SIG-M5 treated with dmso at 0.1 percent for 504 hours (cell line): ENCODE measurements at regions not wholly inside any gene's neighbourhood (a gene's known extent, or its start where the extent isn't known, plus 50 kb on each side); places are given as distances from the start of the nearest gene placed in this dataset.

ENCODE experiments used
- DNase-seq: peaks from one replicate; lab custom pipeline; 2025; ENCODE audit not compliant: unreplicated experiment; lab: John Stamatoyannopoulos, UW

DNA sequence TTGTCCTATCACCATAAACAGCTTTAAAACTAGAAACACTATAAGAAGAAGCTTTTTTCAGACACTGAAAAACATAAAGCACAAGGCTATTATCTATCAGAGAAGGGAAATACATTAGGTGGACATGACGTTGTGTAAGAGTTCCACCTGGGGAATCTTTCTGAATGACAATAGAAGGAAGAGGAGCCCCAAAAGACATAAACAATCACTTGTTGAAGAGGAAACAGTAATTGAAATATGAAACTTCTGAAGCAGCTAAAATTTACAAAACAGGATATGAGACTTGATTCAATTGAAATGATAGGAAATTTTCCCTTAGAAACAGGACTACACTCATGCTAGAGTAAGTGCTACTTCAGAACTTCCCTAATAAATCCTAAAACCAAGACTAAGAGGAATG lies 933.6 kb downstream of the EFNA5 start:
- DNase-seq, result no peak

- DNase-seq, result no peak
Observed at GRCh38 chr5:106732624-106733023, 938.1 kb downstream of the EFNA5 start.

DNA sequence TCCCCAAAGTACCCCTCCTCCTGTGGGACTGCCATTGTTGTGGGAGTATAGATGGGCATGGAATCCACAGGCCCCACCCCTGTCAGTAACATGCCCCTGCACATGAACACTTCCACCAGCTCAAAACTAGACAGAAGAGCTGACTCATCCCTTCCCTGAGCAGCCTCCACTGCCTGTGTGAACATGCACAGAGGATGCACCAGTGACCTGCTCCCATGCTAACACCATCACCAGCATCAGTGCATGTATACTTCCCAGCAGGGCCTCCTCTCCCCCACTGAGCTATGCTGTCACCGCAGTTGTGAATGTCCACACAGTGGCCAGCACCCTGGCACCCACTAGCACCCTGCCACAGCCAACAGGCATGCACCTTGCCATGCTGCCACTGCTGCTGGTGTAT lies 939.8 kb downstream of the EFNA5 start:
- no peak for DNase-seq

DNA sequence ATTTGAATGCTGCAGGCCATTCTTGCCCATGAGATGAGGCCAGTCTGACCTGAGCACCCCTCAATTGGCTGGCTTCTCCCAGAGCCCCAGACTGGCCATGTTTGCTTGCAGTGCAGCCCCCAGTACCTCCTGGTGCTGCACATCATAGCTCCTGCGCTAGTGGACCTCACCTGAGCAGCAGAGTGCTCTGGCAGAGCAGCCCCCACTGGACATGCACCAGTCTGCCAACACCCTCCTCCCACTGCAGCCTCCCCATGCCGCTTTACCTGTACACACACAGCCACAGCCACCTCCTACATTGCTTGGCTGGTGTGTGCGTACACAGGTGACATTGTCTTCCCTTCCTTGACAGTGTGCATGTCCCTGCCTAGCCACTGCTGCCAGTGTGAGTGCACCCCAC lies 940.2 kb downstream of the EFNA5 start:
- no peak for DNase-seq

GRCh38 chr5:106728208-106728607 lies 942.5 kb downstream of the EFNA5 start:
- DNase-seq, result no peak

DNA sequence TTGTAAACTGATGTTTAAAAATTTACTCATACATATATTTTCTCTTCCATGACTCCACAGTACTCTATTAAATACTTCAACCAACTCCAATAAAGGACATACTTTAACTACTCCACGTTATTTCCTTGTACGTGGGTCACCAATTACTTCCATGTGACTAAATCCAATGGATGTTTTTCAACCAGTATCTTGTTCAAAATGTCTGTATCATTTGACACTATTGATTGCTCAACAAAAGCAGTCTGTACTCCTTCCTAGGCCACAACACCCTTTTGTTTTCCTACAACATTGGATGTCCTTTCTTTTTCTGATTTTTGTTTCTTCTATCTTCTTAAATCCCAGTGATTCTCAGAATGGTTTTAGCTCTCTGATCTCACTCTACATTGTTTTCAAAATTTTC lies 943.7 kb downstream of the EFNA5 start:
- no peak for DNase-seq

DNA sequence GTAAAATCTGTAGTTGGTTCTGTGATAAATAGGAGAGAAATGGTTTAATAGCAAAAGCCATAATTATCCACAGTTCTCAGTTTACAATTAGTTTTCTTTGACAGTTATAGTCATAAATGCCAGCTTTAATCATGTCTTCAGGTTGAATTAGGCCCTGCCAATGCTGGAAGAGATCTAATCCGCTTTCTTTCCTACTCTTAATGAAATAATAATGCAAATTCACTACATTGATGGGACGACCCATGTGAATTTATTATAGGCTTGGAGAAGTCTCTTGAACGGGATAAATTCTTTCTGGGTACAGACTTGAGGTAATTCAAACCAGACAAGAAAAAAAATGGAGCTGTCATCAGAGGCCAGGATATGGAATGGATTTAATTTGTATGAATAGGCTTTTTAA lies 950.4 kb downstream of the EFNA5 start:
- no peak for DNase-seq

GRCh38 chr5:106699796-106700195 lies 970.9 kb downstream of the EFNA5 start:
- no peak for DNase-seq

DNA sequence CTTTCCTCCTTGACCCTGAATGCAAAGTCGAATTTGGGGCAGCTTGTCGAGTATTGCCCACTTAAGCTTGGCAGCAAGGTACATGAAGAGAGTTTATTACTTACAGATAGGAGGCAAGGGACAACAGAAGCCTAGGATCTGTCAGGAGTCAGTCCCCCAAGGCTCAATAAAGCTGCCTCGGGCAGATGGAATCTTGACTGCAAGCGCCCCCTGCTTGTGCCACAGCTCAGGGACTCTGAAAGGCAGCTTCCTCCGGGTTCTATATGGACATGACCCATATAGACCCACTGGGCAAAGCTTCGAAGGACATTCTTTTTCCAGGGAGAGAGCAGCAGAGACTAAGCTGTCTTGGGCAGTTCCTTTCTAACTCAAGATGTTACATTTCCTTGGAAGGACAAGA lies 971.5 kb downstream of the EFNA5 start:
- DNase-seq, result no peak

GRCh38 chr5:106698169-106698568 lies 972.6 kb downstream of the EFNA5 start:
- DNase-seq, result no peak

- DNase-seq, result no peak
Observed at GRCh38 chr5:106691701-106692100, 979.0 kb downstream of the EFNA5 start.

GRCh38 chr5:106690585-106690984 lies 980.2 kb downstream of the EFNA5 start:
- no peak for DNase-seq

DNA sequence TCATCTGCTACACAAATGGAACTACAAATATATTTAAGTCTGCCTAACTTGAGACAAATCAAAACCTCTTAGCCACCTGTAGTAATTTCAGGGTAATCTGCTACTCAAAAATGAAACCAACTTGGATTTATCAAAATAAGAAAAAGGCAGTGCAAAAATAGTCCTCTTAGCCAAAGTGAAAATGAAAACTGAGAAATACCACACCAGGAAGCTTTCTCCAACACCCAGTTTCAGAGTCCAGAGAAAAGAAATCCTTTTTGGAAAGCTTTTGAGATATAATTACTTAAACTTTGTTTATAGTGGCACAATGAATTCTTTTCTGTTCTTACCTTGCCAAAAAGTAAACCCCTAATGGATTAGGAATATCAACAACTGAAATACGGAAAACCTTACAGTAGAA lies 990.4 kb downstream of the EFNA5 start:
- no peak for DNase-seq

DNA sequence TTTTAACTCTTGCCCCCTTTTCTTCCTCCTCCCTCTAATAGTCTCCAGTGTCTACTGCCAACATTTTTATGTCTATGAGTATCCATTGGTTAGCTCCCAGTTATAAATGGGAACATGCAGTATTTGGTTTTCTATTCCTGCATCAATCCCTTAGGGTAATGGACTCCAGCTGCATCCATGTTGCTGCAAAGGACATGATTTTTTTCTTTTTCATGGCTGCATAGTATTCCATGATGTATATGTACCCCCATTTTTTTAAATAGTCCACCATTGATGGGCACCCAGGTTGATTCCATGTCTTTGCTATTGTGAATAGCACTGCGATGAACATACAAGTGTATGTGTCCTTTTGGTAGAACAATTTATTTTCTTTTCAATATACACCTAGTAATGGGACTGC lies 993.7 kb downstream of the EFNA5 start:
- no peak for DNase-seq

DNA sequence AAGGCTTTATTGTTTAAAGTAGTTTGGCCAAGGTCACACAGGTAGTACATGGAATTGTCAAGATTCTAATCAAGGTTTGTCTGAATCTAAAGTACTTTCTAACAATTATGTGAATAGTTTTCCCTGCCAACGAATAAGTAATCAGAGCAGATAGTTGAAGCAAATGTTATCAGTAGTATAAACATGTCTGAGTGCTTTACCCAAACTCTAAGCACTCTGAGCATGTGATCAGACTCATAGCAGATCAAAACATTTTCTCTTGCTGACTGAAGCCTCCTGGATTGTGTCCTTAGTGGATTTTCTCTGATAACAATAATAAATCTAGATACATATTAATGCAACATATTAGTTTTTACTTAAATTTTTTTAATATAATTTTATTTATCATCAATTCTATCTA lies 995.0 kb downstream of the EFNA5 start:
- DNase-seq, result no peak

GRCh38 chr5:106673941-106674340 lies 996.8 kb downstream of the EFNA5 start:
- no peak for DNase-seq

- no peak for DNase-seq
Observed at GRCh38 chr5:106661866-106662265, 1008.9 kb downstream of the EFNA5 start.

DNA sequence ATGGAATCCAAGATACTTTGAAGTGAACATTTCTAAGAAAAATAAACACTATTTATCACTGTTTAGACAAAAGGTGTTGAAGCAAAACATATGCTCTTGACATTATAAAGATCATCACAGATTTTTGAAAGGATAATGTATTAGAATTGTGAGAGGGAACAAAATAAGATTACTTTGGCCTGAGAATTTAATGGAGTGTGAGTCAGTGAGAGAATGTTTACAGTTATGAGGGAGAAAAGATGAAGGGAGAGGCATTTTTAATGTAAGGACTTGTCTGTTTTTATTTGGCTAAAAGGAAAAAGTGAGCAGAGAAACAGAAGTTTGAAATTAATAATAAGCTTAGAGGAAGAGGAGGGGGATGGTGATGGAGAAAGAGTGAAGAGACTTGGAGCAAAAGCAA lies 1010.1 kb downstream of the EFNA5 start:
- no peak for DNase-seq

GRCh38 chr5:106658150-106658549 lies 1012.6 kb downstream of the EFNA5 start:
- DNase-seq, result peak; percentile 25

- DNase-seq, result no peak
Observed at GRCh38 chr5:106656821-106657220, 1013.9 kb downstream of the EFNA5 start.

DNA sequence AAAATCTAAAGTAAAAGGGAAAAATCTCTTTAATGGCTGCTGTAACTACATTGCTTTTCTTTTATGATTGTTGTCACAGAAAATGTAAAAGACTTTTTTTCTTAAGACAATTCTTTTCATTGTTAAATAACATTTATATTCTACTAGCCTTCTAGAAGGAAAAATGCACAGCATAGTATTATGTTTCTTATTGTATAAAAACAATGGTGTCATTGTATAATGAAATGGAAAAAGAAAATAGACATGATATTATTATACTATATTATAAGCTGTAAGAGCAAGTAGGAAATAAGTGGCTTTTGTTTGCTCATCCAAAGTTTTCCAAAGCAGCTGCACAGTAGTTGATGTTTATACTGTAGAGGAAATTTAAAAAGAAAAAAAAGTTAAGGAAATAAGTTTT lies 1021.7 kb downstream of the EFNA5 start:
- no peak for DNase-seq

- no peak for DNase-seq
Observed at GRCh38 chr5:106648401-106648800, 1022.3 kb downstream of the EFNA5 start.

GRCh38 chr5:106646106-106646505 lies 1024.6 kb downstream of the EFNA5 start:
- DNase-seq, result no peak

DNA sequence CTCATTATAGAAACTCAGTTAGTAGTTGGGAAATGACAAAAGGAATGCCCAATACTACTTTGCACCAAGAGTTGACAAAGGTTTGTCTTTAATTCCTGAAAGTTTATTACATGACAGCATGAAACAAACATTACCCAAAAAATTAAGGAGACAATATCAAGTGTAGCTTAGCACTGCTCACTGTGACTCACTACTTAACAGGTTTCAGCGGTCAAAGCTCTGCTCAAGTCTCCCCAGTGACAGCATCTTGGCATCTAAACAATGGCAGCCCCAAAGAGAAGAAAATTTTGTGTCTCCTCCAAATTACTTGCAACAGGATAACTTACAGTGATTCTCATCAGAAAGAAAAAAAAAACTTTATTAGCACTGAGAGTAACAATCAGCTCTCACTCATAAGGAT lies 1030.2 kb downstream of the EFNA5 start:
- DNase-seq, result no peak
